GM19035 (cell line): ENCODE measurements at regions not wholly inside any gene's neighbourhood (a gene's known extent, or its start where the extent isn't known, plus 50 kb on each side); places are given as distances from the start of the nearest gene placed in this dataset.

ENCODE experiments used
- ATAC-seq: cut with Tn5 transposase; IDR thresholded peaks from one replicate; pipeline ENCODE4 v1.9.1; 2021; ENCODE audit not compliant: unreplicated experiment

- no peak for ATAC-seq
Measured at GRCh38 chr9:1320607-1321195, 270.5 kb downstream of the DMRT2 start.

- no peak for ATAC-seq
Measured at GRCh38 chr9:1327467-1327866, 277.3 kb downstream of the DMRT2 start.

GRCh38 chr9:1328341-1328740 is 278.2 kb downstream of the DMRT2 start:
- no peak for ATAC-seq

GRCh38 chr9:1331546-1332038 is 281.4 kb downstream of the DMRT2 start:
- no peak for ATAC-seq

GRCh38 chr9:1332156-1332555 is 282.0 kb downstream of the DMRT2 start:
- no peak for ATAC-seq

GRCh38 chr9:1335174-1335573 is 285.0 kb downstream of the DMRT2 start:
- ATAC-seq = no peak

GRCh38 chr9:1337169-1337568 is 287.0 kb downstream of the DMRT2 start:
- no peak for ATAC-seq

- ATAC-seq = no peak
Measured at GRCh38 chr9:1340390-1340789, 290.2 kb downstream of the DMRT2 start.

GRCh38 chr9:1353291-1353690 is 303.1 kb downstream of the DMRT2 start:
- ATAC-seq = no peak

- no peak for ATAC-seq
Measured at GRCh38 chr9:1354086-1354485, 303.9 kb downstream of the DMRT2 start.

GRCh38 chr9:1354606-1355005 is 304.4 kb downstream of the DMRT2 start:
- no peak for ATAC-seq

GRCh38 chr9:1355656-1356055 is 305.5 kb downstream of the DMRT2 start:
- no peak for ATAC-seq

- no peak for ATAC-seq
Measured at GRCh38 chr9:1362845-1363244, 312.7 kb downstream of the DMRT2 start.

- ATAC-seq = no peak
Measured at GRCh38 chr9:1366276-1366675, 316.1 kb downstream of the DMRT2 start.

- ATAC-seq = no peak
Measured at GRCh38 chr9:1369297-1369696, 319.1 kb downstream of the DMRT2 start.

GRCh38 chr9:1373445-1373844 is 323.3 kb downstream of the DMRT2 start:
- no peak for ATAC-seq

- no peak for ATAC-seq
Measured at GRCh38 chr9:1383899-1384455, 333.8 kb downstream of the DMRT2 start.

GRCh38 chr9:1384816-1385215 is 334.7 kb downstream of the DMRT2 start:
- ATAC-seq = no peak

- ATAC-seq = no peak
Measured at GRCh38 chr9:1386420-1386819, 336.3 kb downstream of the DMRT2 start.

- no peak for ATAC-seq
Measured at GRCh38 chr9:1388216-1388615, 338.1 kb downstream of the DMRT2 start.

GRCh38 chr9:1400983-1401382 is 350.8 kb downstream of the DMRT2 start:
- no peak for ATAC-seq

- ATAC-seq = no peak
Measured at GRCh38 chr9:1404940-1405339, 354.8 kb downstream of the DMRT2 start.

- no peak for ATAC-seq
Measured at GRCh38 chr9:1411826-1412225, 361.7 kb downstream of the DMRT2 start.
